ENCODE measurements at regions not wholly inside any gene's neighbourhood (a gene's known extent, or its start where the extent isn't known, plus 50 kb on each side); places are given as distances from the start of the nearest gene placed in this dataset.

GRCh38 chr2:3948191-3948590 lies 244.8 kb downstream of the DCDC2C start:
- no peak for TF ChIP-seq CTCF (IDR thresholded peaks at IDR 0.05; ENCODE audit: insufficient read depth, missing control alignments)
- DNase-seq (ENCODE audit: insufficient read length, low spot score): no peak
- FAIRE-seq: no peak

DNA sequence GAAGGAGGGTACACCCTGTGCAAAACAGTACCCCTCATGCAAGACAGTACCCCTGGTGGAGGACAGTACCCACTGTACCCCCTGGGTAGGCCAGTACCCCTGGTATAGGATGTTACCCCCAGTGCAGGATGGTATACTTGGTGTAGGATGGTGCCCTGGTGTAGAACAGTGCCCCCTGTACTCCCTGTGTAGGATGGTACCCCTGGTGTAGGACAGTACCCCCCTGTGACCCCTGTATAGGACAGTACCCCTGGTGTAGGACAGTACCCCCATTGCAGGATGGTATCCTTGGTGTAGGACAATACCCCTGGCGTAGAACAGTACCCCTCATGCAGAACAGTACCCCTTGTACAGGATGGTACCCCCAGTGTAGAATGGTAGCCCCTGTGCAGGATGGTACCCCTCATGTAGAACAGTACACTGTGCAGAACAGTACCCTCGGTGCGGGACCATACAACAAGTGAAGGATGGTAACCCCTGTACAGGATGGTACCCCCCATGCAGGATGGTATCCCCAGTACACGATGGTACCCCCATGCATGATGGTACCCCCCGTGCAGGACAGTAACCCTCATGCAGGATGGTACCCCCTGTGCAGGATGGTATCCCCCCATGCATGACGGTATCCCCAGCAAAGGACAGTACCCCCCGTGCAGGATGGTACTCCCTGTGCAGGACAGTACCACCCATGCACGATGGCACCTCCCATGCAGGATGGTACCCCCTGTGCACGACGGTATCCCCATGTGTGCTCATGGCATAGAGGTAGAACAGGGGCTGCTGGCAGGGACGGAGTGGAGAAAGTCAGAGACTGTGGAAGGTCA lies 248.0 kb downstream of the DCDC2C start:
- DNase-seq (ENCODE audit: insufficient read length, low spot score): no peak
- no peak for TF ChIP-seq CTCF (IDR thresholded peaks at IDR 0.05; ENCODE audit: insufficient read depth, missing control alignments)
- no peak for FAIRE-seq

GRCh38 chr2:3952866-3953516 lies 249.6 kb downstream of the DCDC2C start:
- DNase-seq (ENCODE audit: insufficient read length, low spot score) (no peak), FAIRE-seq (no peak)
- TF ChIP-seq CTCF (IDR thresholded peaks at IDR 0.05; ENCODE audit: insufficient read depth, missing control alignments): no peak

DNA sequence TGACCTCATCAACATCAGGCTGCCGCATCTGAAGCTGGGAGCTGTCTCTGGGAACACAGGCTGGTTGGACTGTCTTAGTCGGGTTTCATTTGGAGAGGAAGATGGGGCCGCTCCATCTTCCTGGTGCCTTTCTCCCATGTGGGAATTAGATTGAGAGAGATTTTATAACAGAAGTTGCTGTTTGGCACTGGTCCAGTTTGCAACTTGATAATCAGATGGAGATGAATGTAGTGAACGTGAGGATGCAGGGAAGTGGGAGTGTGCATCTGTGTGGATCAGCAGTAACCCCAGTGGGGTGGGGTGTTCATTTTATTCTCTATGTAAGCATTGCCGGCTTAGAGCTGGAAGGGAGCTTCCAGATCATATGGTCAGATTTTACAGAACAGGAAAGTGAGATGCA lies 250.9 kb downstream of the DCDC2C start:
- DNase-seq (ENCODE audit: insufficient read length, low spot score) (no peak), FAIRE-seq (no peak)
- TF ChIP-seq CTCF (IDR thresholded peaks at IDR 0.05; ENCODE audit: insufficient read depth, missing control alignments): no peak

- DNase-seq (ENCODE audit: insufficient read length, low spot score) (no peak), FAIRE-seq (no peak)
- TF ChIP-seq CTCF (IDR thresholded peaks at IDR 0.05; ENCODE audit: insufficient read depth, missing control alignments): no peak
Observed at GRCh38 chr2:3956406-3956805, 253.0 kb downstream of the DCDC2C start.

DNA sequence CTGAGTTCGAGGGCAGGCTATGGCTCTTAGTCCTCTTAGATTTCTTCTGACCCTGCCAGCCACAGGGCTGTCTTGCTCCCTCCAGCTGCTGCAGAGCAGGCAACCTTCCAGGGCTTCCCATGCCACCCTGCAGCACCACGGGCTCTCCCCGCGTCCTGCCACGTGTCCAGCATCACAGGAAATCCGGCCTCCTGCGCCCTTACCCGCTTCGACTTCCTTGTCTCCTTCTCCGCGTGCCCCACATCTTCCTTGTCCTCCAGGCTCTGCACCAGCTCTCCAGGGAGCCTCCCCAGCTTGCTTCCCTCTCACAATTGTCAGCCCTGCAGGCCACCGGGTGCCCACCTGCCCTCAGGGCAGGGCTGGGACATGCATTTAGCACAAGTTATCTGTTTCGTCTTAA lies 253.5 kb downstream of the DCDC2C start:
- DNase-seq (ENCODE audit: insufficient read length, low spot score): no peak
- no peak for TF ChIP-seq CTCF (IDR thresholded peaks at IDR 0.05; ENCODE audit: insufficient read depth, missing control alignments)
- no peak for FAIRE-seq

GRCh38 chr2:3958465-3958864 lies 255.1 kb downstream of the DCDC2C start:
- no peak for FAIRE-seq
- no peak for DNase-seq (ENCODE audit: insufficient read length, low spot score)

More at GRCh38 chr2:3958465-3958864, 255.1 kb downstream of the DCDC2C start:
- TF ChIP-seq CTCF (IDR thresholded peaks at IDR 0.05; ENCODE audit: insufficient read depth, missing control alignments): no peak

All from D721Med (cell line).